ENCODE measurements at regions not wholly inside any gene's neighbourhood (a gene's known extent, or its start where the extent isn't known, plus 50 kb on each side); places are given as distances from the start of the nearest gene placed in this dataset.

DNA sequence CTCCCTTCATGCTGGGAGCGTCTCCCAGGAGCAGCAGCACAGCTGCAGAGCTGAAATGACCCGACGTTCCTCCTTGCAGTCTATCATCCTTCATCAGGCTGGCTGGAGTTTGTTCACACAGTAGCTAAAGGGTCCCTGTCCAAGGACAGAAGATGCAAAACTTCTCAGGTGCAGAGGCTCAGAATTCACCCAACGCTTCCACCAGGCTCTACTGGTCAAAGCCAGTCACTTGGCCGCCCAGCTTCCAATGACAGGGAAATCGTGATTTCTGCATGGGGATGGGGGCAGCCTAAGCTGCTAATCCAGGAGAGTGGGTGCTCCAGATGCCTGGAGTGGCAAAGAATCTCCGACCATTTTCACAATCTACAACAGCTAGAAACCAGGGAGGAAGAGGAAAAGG, 97.0 kb upstream of the SALL3 start:
- no peak for DNase-seq (ENCODE audit: low spot score)

- DNase-seq (ENCODE audit: low spot score), result no peak
Measured at GRCh38 chr18:78883501-78883900, 96.1 kb upstream of the SALL3 start.

DNA sequence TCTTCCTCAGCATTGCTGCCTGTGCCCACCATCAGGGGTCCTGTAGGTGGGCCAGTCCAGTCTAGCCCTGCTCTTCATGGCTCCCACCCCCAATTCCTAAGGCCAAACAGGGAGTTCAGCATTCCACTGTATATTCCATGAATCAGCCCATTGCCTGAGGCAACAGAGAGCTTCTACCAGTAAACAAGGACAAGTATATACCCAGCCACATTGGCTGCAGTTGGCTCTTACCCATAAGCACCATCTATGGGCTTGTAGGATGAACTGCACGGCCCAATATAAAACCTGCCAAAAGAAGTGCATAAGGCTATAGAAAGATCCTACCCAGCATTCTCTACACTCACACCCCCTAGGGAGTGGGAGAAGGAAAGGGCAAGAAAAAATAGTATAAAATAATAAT, 95.1 kb upstream of the SALL3 start:
- no peak for DNase-seq (ENCODE audit: low spot score)

DNA sequence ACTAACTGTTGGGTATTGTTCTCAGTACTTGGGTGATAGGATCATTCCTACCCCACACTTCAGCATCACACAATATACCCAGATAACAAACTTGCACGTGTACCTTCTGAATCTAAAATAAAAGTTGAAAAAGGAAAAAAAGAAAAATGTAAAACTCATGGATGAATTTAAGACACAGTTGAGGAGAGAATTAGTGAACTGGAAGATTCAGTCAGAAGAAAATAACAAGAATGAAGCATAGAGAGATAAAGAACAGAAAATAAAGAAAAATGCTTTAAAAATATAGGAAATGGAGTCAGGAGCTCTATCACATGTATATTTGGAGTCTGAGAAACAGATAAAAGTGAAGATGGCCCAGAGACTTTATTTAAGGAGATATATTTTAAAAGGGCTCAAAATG, 90.4 kb upstream of the SALL3 start:
- DNase-seq (ENCODE audit: low spot score), result no peak

GRCh38 chr18:78890388-78890787, 89.2 kb upstream of the SALL3 start:
- DNase-seq (ENCODE audit: low spot score), result no peak

GRCh38 chr18:78891185-78891762, 88.3 kb upstream of the SALL3 start:
- DNase-seq (ENCODE audit: low spot score), result no peak

GRCh38 chr18:78892177-78892576, 87.4 kb upstream of the SALL3 start:
- DNase-seq (ENCODE audit: low spot score), result no peak

DNA sequence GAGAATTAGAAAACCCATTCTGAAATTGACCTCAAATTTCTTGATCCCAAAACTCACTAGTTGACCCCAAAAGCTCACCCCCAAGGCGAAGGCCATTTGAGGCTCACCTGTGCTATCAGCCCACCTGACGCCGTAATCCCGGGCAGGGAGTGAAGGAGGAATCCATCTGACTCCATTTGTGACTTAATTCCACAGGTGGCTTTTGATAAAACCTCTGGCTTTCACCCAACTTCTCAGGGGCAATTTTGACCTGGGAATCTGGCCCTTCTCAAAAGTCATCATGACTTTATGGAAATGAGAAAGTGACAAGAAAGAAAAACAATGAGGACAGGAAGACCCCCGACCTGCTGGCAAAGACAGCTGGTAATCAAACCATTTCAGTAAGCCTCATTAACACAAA, 86.9 kb upstream of the SALL3 start:
- DNase-seq (ENCODE audit: low spot score), result no peak

DNA sequence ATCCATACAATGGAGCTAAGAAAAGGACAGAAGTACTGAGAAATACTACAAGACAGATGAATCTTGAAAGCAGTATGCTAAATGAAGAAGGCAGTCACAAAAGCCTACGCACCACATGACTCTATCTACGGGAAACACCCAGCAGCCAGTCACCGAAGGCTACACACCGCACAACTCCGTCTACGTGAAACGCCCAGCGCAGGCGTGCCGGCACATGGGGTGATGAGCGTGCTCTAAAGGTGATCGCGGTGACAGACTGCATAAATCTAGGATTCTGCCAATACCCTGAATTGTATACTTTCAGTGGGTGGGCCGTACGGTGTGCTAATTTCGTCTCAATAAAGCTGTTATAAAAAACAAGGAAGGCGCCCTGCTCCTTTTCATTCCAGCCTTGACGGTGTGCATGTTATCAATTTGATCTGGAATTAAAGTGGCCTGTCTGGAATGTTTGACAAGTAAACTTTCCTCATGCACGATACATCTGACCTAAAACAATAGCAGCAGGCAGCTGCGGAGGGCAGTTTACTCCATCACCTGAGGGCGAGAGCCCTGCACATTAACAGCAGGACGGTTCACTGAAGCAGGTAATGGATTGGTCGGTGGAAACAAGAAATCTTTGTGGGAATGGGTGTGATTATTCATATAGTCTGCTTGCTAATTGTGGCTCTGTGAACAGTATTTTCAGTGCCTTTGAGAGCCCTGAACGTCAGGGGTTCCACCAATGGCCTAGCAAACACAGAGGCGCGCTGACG, 86.2 kb upstream of the SALL3 start:
- no peak for DNase-seq (ENCODE audit: low spot score)

GRCh38 chr18:78894033-78894305, 85.6 kb upstream of the SALL3 start:
- no peak for DNase-seq (ENCODE audit: low spot score)

DNA sequence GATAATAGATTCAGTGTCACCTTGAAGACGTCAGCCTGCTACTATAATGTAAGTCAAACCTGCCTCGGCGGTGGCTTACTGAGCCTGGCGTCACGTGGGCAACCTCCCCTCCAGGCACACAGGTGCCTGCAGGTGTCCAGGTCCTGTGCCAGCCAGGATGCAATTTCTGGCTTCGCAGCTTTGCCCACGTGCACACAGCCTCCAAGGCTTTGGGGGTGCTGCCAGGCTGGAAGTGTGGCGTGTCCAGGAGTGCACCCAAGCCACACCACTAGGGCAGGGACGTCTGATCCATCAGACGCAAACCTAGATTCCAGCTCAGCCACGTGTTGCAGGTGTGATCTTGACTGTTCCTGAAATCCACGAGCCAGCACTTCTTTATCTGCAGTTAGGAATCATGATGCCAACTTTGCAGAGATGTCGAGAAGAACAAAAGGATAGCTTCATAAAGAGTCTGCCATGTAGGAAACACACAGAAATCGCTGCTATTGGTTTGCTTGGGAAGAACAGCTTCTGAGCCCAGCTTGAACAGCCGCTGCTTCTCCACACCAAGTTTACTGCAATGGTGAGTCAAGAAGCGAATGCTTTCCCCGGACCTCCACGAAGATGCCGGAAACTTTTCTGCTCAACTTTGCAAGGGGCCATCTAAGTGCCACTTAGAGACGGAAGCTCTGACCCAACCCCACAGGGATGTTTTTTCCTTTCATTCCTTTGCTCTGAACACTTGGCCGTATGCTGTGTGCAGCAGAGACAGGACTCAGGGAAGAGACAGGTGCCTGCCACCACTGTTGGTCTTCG, 84.2 kb upstream of the SALL3 start:
- DNase-seq (ENCODE audit: low spot score), result no peak

GRCh38 chr18:78896111-78896905, 83.3 kb upstream of the SALL3 start:
- DNase-seq (ENCODE audit: low spot score), result no peak

DNA sequence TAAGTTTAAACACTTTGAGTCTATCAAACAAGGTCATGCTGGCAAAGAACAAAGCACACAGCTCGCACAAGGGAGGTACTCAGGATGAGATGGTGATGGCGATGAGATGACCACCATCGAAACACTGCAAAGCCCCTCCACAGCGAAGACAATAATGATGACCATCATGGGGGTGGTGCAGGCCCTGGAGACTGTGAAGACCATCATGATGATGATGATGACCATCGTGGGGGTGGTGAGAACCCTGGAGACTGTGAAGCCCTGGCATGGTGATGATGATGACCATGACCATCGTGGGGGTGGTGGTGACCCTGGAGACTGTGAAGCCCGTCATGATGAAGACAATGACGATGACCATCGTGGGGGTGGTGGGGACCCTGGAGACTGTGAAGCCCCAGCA, 81.6 kb upstream of the SALL3 start:
- no peak for DNase-seq (ENCODE audit: low spot score)

DNA sequence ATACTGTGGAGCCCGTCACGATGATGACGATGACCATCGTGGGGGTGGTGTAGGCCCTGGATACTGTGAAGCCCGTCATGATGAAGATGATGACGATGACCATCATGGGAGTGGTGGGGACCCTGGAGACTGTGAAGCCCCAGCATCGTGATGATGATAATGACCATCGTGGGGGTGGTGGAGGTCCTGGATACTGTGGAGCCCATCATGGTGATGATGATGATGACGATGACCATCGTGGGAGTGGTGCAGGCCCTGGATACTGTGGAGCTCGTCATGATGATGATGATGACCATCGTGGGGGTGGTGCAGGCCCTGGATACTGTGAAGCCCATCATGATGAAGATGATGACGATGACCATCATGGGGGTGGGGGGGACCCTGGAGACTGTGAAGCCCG, 81.0 kb upstream of the SALL3 start:
- no peak for DNase-seq (ENCODE audit: low spot score)

DNA sequence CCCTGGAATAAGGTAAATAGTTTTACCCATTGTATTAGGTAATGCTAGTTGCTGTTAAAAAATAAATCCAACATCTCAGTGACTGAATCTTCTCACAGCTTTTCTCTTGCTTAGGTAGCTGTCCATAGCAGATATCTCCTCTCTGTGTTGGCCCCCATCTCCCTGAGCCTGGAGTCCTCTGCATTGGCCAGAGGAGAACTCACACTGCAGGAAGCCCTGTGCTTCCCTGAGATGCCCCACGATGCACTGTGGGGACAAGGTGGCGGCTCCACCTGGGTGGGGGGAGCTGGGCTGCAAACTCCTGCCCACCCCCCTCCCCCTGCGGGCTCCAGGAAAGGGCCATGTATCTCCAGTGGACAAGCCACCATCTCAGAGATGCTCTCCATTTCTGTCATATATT, 80.4 kb upstream of the SALL3 start:
- DNase-seq (ENCODE audit: low spot score), result no peak

DNA sequence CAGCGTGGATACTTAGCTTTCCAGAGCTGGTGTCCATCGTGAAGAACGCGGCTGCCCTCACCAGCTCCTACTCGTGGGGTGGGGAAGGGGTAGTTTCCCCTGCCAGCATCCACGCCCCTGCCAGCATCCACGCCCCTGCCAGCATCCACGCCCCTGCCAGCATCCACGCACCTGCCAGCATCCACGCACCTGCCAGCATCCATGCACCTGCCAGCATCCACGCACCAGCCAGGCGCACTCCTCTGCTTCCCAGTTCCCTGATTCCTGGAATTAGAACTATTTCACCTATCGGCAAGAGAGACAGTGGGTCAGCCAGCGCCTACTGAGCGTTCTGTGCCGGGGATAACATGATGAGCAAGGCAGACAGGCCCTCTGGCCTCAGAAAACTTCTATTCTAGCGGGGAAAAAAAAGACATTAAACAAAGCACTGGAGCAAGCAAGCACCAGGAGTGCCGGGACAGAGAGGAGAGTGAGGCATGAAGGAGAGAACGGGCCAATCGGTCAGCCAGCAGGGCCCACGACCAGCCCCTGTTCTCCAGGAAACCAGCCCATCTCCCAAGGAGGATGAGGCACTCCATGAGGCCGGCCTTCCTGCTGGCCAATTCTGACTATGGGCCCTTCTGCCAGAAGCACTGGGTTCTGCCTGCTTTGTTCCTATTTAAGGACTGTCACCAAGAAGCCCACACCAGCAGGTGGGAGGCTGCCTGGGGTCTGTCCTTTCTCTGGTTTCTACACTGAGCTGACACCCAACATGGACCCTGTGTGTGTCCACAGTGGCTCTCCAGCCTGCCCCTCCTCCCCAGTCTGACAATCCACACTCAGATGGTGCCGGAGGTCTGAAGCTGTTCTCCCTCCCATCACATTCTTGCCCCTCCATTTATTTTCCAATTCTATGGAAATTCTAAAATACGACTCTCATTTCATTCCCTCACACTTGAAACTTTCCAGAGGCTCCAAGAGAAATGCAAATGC, 78.4 kb upstream of the SALL3 start:
- DNase-seq (ENCODE audit: low spot score), result no peak

DNA sequence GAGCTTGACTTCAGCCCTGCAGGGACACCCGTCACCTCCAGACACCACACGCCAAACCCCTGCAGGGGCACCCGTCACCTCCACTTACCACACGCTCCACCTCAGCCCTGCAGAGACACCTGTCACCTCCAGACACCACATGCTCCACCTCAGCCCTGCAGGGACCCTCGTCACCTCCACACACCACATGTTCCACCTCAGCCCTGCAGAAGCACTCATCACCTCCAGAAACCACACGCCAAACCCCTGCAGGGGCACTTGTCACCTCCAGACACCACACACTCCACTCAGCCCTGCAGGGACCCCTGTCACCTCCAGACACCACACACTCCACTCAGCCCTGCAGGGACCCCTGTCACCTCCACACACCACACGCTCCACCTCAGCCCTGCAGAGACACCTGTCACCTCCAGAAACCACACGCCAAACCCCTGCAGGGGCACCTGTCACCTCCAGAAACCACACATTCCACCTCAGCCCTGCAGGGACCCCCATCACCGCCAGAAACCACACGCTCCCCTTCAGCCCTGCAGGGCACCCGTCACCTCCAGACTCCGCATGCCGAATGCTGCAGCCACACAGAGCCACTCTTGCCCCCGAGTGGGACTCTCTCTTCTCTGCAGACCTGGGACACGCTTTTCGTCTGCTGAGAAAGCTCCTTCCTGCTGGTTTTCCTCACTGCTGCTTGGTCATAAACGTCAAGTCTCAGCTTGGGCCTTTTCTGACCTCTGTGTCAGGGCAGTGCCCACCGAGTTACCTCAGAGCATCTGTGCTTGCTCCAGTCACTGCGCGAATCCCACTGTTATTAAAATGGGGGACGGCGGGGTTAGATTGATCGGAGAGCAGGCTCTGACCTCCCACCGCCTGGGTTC, 77.5 kb upstream of the SALL3 start:
- DNase-seq (ENCODE audit: low spot score), result no peak

- no peak for DNase-seq (ENCODE audit: low spot score)
Measured at GRCh38 chr18:78902795-78903435, 76.7 kb upstream of the SALL3 start.

DNA sequence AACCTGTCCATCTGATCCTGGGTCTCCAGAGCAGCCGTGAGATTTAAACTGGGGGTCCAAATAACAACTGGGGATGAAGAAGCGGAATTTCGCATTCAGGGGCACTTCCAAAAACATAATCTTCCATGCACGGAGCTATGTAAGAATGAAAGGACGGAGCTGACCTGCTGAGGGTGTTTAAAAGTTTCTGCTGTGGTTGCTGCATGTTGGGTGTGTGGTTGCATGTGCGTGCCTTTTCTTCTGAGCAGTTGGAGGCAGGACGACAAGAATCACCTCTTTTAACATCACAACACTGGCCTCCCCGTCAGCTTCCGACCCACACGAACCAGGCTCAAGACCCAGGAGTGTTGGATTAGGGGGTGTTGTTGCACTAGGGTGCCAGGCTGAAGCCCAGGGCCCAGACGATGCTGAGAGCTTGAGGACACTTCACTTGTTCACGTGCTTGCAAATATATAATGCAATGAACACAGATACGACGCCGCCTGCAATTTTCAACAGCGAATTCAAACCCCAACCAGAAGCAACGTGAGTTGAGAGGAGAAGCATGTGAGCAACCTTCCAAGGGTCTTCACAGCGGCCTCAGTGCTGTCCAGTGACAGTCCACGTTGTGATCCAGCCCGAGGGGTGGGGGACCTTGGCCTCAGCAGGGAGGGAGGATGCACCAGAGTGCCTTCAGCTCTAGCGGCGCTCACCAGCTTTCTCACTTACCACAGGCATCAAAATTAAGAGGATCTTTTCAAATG, 76.0 kb upstream of the SALL3 start:
- DNase-seq (ENCODE audit: low spot score), result no peak

Data from germinal center (tissue), 1 donor.